ENCODE measurements at regions not wholly inside any gene's neighbourhood (a gene's known extent, or its start where the extent isn't known, plus 50 kb on each side); places are given as distances from the start of the nearest gene placed in this dataset.

DNA sequence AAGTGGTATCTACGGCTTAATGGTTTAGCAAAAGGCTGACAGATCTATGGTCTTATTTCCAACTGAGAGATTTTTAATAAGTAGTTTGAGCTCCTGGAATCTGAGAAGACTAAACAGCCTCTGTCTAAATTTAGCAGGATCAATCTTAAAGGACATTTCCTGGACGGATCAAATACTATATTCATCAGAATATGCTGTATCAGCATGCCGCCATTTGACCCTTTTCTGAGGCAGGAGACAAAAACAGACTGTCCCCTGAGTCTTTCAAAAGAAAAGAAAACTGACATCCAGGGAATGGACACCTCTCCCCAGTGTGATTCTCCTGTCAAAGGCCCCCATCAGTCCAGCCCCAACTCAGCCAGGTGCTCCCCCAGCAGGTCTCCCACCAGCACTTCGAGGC lies 443.7 kb downstream of the GXYLT1 start:
- H3K4me3 ChIP-seq (replicated peaks; ENCODE audit: low read depth, low read length): no peak overlapping the region
- TF ChIP-seq, protein P1, sequence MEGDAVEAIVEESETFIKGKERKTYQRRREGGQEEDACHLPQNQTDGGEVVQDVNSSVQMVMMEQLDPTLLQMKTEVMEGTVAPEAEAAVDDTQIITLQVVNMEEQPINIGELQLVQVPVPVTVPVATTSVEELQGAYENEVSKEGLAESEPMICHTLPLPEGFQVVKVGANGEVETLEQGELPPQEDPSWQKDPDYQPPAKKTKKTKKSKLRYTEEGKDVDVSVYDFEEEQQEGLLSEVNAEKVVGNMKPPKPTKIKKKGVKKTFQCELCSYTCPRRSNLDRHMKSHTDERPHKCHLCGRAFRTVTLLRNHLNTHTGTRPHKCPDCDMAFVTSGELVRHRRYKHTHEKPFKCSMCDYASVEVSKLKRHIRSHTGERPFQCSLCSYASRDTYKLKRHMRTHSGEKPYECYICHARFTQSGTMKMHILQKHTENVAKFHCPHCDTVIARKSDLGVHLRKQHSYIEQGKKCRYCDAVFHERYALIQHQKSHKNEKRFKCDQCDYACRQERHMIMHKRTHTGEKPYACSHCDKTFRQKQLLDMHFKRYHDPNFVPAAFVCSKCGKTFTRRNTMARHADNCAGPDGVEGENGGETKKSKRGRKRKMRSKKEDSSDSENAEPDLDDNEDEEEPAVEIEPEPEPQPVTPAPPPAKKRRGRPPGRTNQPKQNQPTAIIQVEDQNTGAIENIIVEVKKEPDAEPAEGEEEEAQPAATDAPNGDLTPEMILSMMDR (IDR thresholded peaks at IDR 0.05; ENCODE audit: low read length, missing control alignments): no peak
- no peak for DNase-seq (ENCODE audit: low read depth)

DNA sequence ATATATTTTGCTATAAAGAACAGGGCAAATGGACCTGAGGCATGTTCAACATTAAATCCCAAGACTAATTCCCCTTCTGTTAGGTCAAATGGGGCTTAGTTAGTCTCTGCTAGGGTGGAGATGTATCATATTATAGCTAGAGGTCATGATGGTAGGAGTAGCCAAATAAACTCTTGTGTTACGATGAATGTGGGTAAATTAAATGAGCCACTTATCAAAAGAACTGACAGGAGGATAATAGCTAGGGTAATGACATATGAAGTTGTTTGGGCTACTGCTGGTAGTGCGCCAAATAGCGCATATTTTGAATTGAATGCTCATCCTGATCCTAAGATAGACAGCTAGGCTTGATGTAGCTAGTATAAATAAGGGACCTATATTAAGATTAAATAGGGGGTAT lies 445.0 kb downstream of the GXYLT1 start:
- no peak for DNase-seq (ENCODE audit: low read depth)
- no peak overlapping the region for H3K4me3 ChIP-seq (replicated peaks; ENCODE audit: low read depth, low read length)
- TF ChIP-seq, protein P1 (IDR thresholded peaks at IDR 0.05; ENCODE audit: low read length, missing control alignments): no peak

DNA sequence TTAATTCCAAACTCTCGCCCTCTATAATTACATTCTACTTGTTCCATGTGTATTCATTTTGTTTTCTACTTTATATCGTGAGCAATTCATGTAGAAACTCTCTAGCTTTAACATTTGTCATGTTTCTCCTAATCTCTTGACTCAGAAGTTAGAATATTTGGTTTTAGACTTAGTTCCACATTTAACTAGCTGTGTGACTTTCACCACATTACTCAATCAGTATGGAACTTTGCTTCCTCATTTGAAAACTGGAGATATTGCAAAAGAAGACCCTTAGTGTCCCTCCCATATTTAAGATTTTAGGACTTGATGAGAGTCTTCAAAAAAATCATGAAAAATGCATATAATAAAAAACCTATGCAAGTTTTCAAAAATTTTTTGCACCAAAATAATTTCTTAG lies 447.5 kb downstream of the GXYLT1 start:
- no peak overlapping the region for H3K4me3 ChIP-seq (replicated peaks; ENCODE audit: low read depth, low read length)
- TF ChIP-seq, protein P1 (IDR thresholded peaks at IDR 0.05; ENCODE audit: low read length, missing control alignments): no peak
- no peak for DNase-seq (ENCODE audit: low read depth)

DNA sequence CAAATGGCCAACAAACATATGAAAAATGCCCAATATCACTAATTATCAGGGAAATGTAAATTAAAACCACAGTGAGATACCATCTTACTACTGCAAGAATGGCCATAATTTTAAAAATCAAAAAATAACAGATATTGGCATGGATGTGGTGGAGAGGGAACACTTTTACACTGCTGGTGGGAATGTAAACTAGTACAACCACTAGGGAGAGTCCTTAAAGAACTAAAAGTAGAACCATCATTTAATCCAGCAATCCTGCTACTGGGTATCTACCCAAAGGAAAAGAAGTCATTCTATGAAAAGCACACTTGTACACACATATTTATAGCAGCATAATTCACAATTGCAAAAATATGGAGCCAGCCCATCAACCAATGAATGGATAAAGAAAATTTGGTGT lies 459.7 kb downstream of the GXYLT1 start:
- no peak for DNase-seq (ENCODE audit: low read depth)
- TF ChIP-seq, protein P1 (IDR thresholded peaks at IDR 0.05; ENCODE audit: low read length, missing control alignments): no peak
- H3K4me3 ChIP-seq (replicated peaks; ENCODE audit: low read depth, low read length): no peak overlapping the region

DNA sequence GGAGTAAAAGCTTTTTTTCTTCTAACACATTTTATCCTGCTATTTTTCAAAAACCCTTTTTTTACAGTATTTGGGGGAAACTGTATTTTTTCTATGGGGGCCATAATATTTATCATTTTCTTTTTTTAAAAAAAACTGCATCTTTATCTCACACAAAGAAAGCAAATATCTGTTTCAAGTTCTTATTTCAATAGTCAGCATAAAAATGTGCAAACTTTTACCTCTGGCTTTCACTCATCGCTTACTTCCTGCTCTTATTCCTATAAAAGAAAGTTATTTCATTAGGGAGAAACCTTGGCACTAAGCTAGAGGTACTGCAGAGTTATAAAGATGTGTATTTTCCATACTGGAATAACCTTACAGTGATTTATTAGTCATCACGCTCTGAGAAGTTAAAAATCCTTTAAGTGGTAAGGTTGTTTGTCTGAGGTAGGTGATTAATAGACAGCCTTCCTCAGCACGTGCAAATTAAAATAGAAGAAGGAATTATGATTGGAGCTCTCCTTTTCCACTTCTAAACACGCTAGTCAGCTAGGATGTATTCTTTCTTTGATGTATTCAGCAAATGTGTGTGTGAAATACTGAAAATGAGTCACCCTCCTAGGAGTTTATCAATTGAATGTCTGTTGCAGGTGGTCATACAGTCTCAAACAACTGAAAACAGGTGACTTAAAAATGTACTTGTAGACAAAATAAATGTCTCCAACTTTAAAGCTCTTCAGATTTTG lies 461.0 kb downstream of the GXYLT1 start:
- DNase-seq (ENCODE audit: low read depth): no peak
- H3K4me3 ChIP-seq (replicated peaks; ENCODE audit: low read depth, low read length): no peak overlapping the region
- TF ChIP-seq, protein P1 (IDR thresholded peaks at IDR 0.05; ENCODE audit: low read length, missing control alignments): no peak

DNA sequence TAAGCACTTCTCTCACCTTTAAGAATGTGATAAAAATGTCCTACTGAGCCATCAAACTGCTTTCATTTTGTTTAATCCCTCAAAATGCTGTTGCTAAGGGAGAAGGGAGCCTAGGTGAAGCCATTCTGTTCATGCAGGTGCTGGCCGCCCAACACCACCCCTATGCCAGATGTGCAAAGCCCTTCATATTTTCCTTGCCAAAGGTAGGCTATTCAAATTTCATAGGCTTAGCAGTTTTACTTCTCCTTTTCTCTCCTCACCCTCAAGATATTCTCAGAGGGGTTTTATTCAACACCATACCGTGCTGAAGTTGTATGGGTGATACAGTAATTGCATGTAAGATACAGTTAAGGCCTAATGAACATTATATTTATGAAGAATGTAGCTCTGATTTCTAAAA lies 461.7 kb downstream of the GXYLT1 start:
- DNase-seq (ENCODE audit: low read depth): no peak
- TF ChIP-seq, protein P1 (IDR thresholded peaks at IDR 0.05; ENCODE audit: low read length, missing control alignments): no peak
- H3K4me3 ChIP-seq (replicated peaks; ENCODE audit: low read depth, low read length): no peak overlapping the region

DNA sequence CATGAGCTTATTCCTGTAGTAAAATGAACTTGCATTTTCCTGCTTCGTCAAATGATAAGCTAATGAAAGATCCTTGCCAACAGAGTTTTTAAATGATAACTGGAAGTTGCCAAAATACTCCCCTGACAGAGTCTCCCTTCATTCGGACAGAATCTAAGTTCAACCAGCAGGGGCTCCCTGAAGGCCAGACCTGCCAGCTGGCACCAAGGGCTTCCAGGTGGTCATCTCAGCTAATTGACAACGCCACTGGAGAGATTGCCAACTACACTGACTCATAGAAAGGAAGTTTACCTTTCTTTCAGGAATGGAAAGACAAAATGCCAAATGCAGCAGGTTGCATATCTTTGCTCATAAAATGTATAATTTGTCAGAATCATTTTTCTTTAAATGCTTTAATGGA lies 462.8 kb downstream of the GXYLT1 start:
- TF ChIP-seq, protein P1 (IDR thresholded peaks at IDR 0.05; ENCODE audit: low read length, missing control alignments): no peak
- no peak for DNase-seq (ENCODE audit: low read depth)
- no peak overlapping the region for H3K4me3 ChIP-seq (replicated peaks; ENCODE audit: low read depth, low read length)

Measured in fibroblast of pulmonary artery (primary cell).